MM.1S (cell line): ENCODE measurements at regions not wholly inside any gene's neighbourhood (a gene's known extent, or its start where the extent isn't known, plus 50 kb on each side); places are given as distances from the start of the nearest gene placed in this dataset.

Source experiments
- CTCF ChIP-seq: fragments of 300-600 bp; sonication (generic); IDR thresholded peaks from 2 replicates; pipeline ENCODE4 v1.5.1; 2016; ENCODE audit warnings: antibody characterized with exemption, low read length, mixed read lengths
- EZH2 ChIP-seq: fragments of 300-600 bp; sonication (generic); optimal IDR thresholded peaks from 2 replicates; pipeline ENCODE3; 2017; ENCODE audit warnings: low read depth, mild to moderate bottlenecking, antibody characterized with exemption, low read length, mixed read lengths

GRCh38 chr3:107100137-107100536, 277.1 kb upstream of the CCDC54 start:
- TF ChIP-seq CTCF, result no peak
- no peak for TF ChIP-seq EZH2
